SK-N-SH (cell line): ENCODE measurements at regions not wholly inside any gene's neighbourhood (a gene's known extent, or its start where the extent isn't known, plus 50 kb on each side); places are given as distances from the start of the nearest gene placed in this dataset.
"Not testable (repeated sequence)": the region's sequence is repeated elsewhere in the genome, so short reads cannot be mapped to it uniquely, and the experiment has no call there.

ENCODE experiments used
- CTCF ChIA-PET: fragments of 300-600, 350-600 bp; formaldehyde crosslinking; extraction: SDS; loops from one replicate; lab custom pipeline; 2021; lab: Yijun Ruan, JAX
- POLR2A ChIA-PET: fragments of 350-600 bp; sonication (Branson Sonifier 250); formaldehyde crosslinking; extraction: SDS; loops from one replicate; lab custom pipeline; 2020; ENCODE audit warnings: antibody characterized with exemption, inconsistent platforms; lab: Yijun Ruan, JAX
- DNase-seq: peaks from one replicate; pipeline ENCODE4 v3.0.0; 2012
- H2AFZ ChIP-seq: fragments of 200-600 bp; sonication (generic); 2 replicates; pipeline ENCODE4 v1.8.1; 2016; ENCODE audit warnings: antibody characterized with exemption, mild to moderate bottlenecking, low read depth
- H3F3A ChIP-seq: fragments of 200-600 bp; sonication (generic); replicated peaks from 2 replicates; pipeline ENCODE3; 2016; ENCODE audit warnings: antibody characterized with exemption, mild to moderate bottlenecking; ENCODE audit not compliant: insufficient read depth
- H3K27ac ChIP-seq, 2 experiments: fragments of 200-500 bp in 1 of 2; fragments of 200-600 bp in 1 of 2; sonication (Bioruptor generic) in 1 of 2; sonication (generic), shearing (Covaris generic) in 1 of 2; 2 replicates each; pipeline versions ENCODE4 v1.5.1 to v1.6.1; 2014 to 2016; ENCODE audit warnings: low read depth in 2 of 2, inconsistent platforms in 1 of 2, low read length in 1 of 2, mild to moderate bottlenecking in 1 of 2, mixed read lengths in 1 of 2
- H3K27me3 ChIP-seq: fragments of 200-600 bp; sonication (generic), shearing (Covaris generic); 2 replicates; pipeline ENCODE4 v1.6.1; 2016; ENCODE audit warnings: mixed run types; ENCODE audit not compliant: insufficient read depth
- H3K36me3 ChIP-seq, 2 experiments: fragments of 200-500 bp in 1 of 2; fragments of 200-600 bp in 1 of 2; sonication (Bioruptor generic) in 1 of 2; sonication (generic) in 1 of 2; replicated peaks in 1 of 2; 2 replicates each; pipeline versions ENCODE3 to v1.5.1; 2014 to 2016; ENCODE audit warnings: low read length in 1 of 2, mild to moderate bottlenecking in 1 of 2; ENCODE audit not compliant: insufficient read depth in 2 of 2, control insufficient read depth in 1 of 2
- H3K4me1 ChIP-seq, 2 experiments: fragments of 200-500 bp in 1 of 2; fragments of 200-600 bp in 1 of 2; sonication (Bioruptor generic) in 1 of 2; sonication (generic), shearing (Covaris generic) in 1 of 2; 2 replicates each; pipeline versions ENCODE4 v1.5.1 to v1.6.1; 2014 to 2016; ENCODE audit warnings: low read depth in 1 of 2, low read length in 1 of 2, mixed run types in 1 of 2; ENCODE audit not compliant: insufficient read depth in 2 of 2, control insufficient read depth in 1 of 2
- H3K4me2 ChIP-seq: fragments of 200-600 bp; sonication (generic), shearing (Covaris generic); 2 replicates; pipeline ENCODE4 v1.6.1; 2017; ENCODE audit warnings: mixed run types
- H3K4me3 ChIP-seq, 2 experiments: fragments of 200-500 bp in 1 of 2; fragments of 200-600 bp in 1 of 2; sonication (Bioruptor generic) in 1 of 2; sonication (generic), shearing (Covaris generic) in 1 of 2; 2 replicates each; pipeline versions ENCODE4 v1.5.1 to v1.8.1; 2014 to 2016; ENCODE audit warnings: low read depth in 2 of 2, inconsistent platforms in 1 of 2, low read length in 1 of 2, mild to moderate bottlenecking in 1 of 2, mixed read lengths in 1 of 2, moderate library complexity in 1 of 2
- H3K79me2 ChIP-seq: fragments of 200-600 bp; sonication (generic); 2 replicates; pipeline ENCODE4 v1.8.1; 2017; ENCODE audit warnings: mild to moderate bottlenecking; ENCODE audit not compliant: insufficient read depth
- H3K9ac ChIP-seq: fragments of 200-600 bp; sonication (generic); 2 replicates; pipeline ENCODE4 v1.6.1; 2017; ENCODE audit warnings: mixed run types
- H3K9me2 ChIP-seq: fragments of 200-600 bp; sonication (generic); 2 replicates; pipeline ENCODE4 v1.6.1; 2017; ENCODE audit warnings: mixed run types
- H3K9me3 ChIP-seq: fragments of 200-600 bp; sonication (generic); 2 replicates; pipeline ENCODE4 v1.6.1; 2017; ENCODE audit warnings: mixed run types, mild to moderate bottlenecking, moderate library complexity
- H4K20me1 ChIP-seq: fragments of 200-600 bp; sonication (generic); 2 replicates; pipeline ENCODE4 v1.6.1; 2017; ENCODE audit warnings: mild to moderate bottlenecking, mixed run types; ENCODE audit not compliant: insufficient read depth
- FOXM1 ChIP-seq: IDR thresholded peaks from 2 replicates; pipeline ENCODE4 v1.4.0; 2012; ENCODE audit warnings: low read depth, mild to moderate bottlenecking
- IRF3 ChIP-seq: fragments of 150-350 bp; IDR thresholded peaks from 2 replicates; pipeline ENCODE4 v1.6.1; 2016; ENCODE audit warnings: mild to moderate bottlenecking, low read depth, low read length
- JUND ChIP-seq: IDR thresholded peaks from 2 replicates; pipeline ENCODE4 v1.4.0; 2012
- MAX ChIP-seq: IDR thresholded peaks from 2 replicates; pipeline ENCODE4 v1.4.0; 2012; ENCODE audit warnings: low read depth
- MEF2A ChIP-seq: IDR thresholded peaks from 2 replicates; pipeline ENCODE4 v1.4.0; 2012; ENCODE audit warnings: low read depth, borderline replicate concordance
- NFIC ChIP-seq: IDR thresholded peaks from 2 replicates; pipeline ENCODE4 v1.4.0; 2012; ENCODE audit warnings: borderline replicate concordance
- NRF1 ChIP-seq: IDR thresholded peaks from 2 replicates; pipeline ENCODE4 v1.6.1; 2012; ENCODE audit warnings: low read depth, mild to moderate bottlenecking, low read length
- PBX3 ChIP-seq: IDR thresholded peaks from 2 replicates; pipeline ENCODE4; 2012
- RAD21 ChIP-seq: IDR thresholded peaks from 2 replicates; pipeline ENCODE4 v1.6.1; 2012; ENCODE audit warnings: mild to moderate bottlenecking, low read length
- REST ChIP-seq: IDR thresholded peaks from 2 replicates; pipeline ENCODE4 v1.6.1; 2012; ENCODE audit warnings: mild to moderate bottlenecking, low read depth, low read length, moderate library complexity
- SIN3A ChIP-seq: IDR thresholded peaks from 2 replicates; pipeline ENCODE4 v1.6.1; 2012; ENCODE audit warnings: low read depth, mild to moderate bottlenecking, low read length, moderate library complexity, borderline replicate concordance
- SMC3 ChIP-seq: IDR thresholded peaks from 2 replicates; pipeline ENCODE4 v1.6.1; 2012; ENCODE audit warnings: low read depth, low read length, improper control_type of control experiment
- TAF1 ChIP-seq: IDR thresholded peaks from 2 replicates; pipeline ENCODE4 v1.6.1; 2012; ENCODE audit warnings: low read depth, mild to moderate bottlenecking, low read length, moderate library complexity, borderline replicate concordance
- USF2 ChIP-seq: fragments of 150-350 bp; IDR thresholded peaks from 2 replicates; pipeline ENCODE4 v1.6.1; 2017; ENCODE audit warnings: antibody characterized with exemption, low read length, low read depth, borderline replicate concordance
- YY1 ChIP-seq: IDR thresholded peaks from 2 replicates; pipeline ENCODE4 v1.4.0; 2012; ENCODE audit warnings: low read depth, mild to moderate bottlenecking
- WGBS: methylation state at CpG from one replicate; pipeline ENCODE4 v1.1.6; 2017; ENCODE audit warnings: low lambda C conversion rate; 5-methylcytosine and 5-hydroxymethylcytosine counted together

DNA sequence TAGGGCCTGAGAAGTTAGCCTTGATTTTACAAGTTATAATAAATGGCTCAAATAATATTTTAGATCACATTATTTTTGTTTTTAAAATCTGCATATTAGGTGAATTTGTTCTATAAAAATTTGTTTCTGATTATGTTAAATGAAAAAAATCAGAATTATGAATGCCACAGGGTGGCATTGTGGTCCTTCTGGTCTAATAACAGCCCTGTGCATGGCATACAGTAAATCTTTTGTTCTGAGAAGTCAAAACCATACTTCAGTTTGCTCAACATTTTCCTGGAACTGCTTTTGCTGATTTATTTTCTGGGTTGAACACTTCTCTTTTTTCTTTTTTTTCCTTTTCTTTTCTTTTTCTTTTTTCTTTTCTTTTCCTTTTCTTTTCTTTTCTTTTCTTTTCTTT lies 101.0 kb upstream of the UBQLN2 start (continued):
- no peak for TF ChIP-seq YY1
- no peak for TF ChIP-seq SMC3
- TF ChIP-seq, all 33 proteins: peak for 0

DNA sequence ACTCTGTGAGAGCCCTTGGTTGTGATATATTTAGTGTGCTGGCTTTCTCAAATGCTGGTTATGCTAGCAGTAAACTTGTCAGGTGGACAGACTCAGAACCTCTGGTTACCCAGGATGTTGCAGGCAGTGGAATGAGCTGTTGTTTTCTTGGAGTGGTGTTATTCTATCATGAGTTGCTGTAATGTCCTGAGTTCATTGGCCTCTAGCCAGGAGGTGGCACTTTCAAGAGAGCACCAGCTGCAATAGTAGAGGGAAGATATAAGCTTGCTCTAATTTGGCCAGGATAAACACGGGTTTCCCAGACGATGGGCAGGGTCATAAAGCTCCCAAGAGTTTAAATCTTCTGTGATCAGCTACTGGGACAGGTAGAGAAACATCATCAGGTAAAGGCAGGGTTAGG lies 95.0 kb upstream of the UBQLN2 start:
- Histone ChIP-seq H4K20me1 (no peaks in the 10 kb centered on the region), H3K4me3 (no peak overlapping the region), H3K9me3 (no peaks in the 10 kb centered on the region), H3K4me1 (no peaks in the 10 kb centered on the region), H3K36me3 (no peaks in the 10 kb centered on the region), H3K79me2 (no peaks in the 10 kb centered on the region), H3K9ac (no peak overlapping the region), H3K27me3 (no peaks in the 10 kb centered on the region), H3K9me2 (no peaks in the 10 kb centered on the region), H3K4me2 (no peak overlapping the region), H3F3A (no peaks in the 10 kb centered on the region), H2AFZ (no peak overlapping the region), H3K27ac (no peak overlapping the region)
- 0% methylated on average over 2 of the region's 2 CpGs for WGBS
- ChIA-PET POLR2A (no interaction called here), CTCF (no interaction called here)
- TF ChIP-seq MAX (no peak), IRF3 (no peak), NFIC (no peak), PBX3 (no peak)
- no peak for DNase-seq

DNA sequence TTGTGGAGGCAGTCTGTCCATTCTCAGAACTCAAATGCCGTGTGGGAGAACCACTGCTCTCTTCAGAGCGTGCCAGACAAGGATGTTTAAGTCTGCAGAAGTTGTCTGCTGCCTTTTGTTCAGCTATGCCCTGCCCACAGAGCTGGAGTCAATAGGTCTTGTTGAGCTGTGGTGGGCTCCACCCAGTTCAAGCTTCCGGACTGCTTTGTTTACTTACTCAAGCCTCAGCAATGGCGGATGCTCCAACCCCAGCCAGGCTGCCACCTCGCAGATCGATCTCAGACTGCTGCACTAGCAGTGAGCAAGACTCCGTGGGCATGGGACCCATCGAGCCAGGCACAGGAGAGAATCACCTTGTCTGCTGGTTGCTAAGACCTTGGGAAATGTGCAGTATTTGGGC lies 68.5 kb upstream of the UBQLN2 start:
- H3K79me2 ChIP-seq, H3K4me3 ChIP-seq, H3K4me2 ChIP-seq, H4K20me1 ChIP-seq, POLR2A ChIA-PET, H3K27me3 ChIP-seq, H3K9ac ChIP-seq, H3K4me1 ChIP-seq, H3K27ac ChIP-seq, DNase-seq, H3K9me3 ChIP-seq, H3K36me3 ChIP-seq, H3F3A ChIP-seq, H2AFZ ChIP-seq, H3K9me2 ChIP-seq: not testable (repeated sequence)
- CTCF ChIA-PET: interaction anchor here (0.6 kb wide), 1 partner anchor 36 kb away, joined by 3 read pairs; no protein-coding TSS in a partner anchor
- WGBS: 7% methylated on average over 3 of the region's 8 CpGs

DNA sequence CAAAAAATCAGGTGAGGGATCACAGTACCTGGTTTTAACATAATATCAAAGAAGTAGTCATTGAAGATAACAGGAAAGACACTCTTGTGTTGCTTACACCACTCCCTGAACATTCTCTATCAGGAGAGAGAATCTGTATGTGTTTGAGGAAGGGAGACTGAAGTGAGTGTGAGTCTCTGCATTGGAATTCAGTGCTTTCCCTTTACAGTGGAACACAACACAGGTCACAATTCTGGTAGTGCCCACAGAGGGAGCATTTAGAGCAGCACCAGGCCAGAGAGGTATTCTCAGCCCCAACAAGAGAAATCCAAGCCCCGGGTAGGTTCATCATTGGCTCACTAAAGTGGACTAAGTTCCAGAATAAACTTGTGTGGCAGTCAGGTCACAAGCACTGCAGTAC lies 64.7 kb upstream of the UBQLN2 start:
- Histone ChIP-seq H4K20me1 (no peaks in the 10 kb centered on the region), H3K4me2 (no peak overlapping the region), H3K36me3 (no peaks in the 10 kb centered on the region), H3K9me2 (no peaks in the 10 kb centered on the region), H3K27me3 (no peaks in the 10 kb centered on the region; the same call in 1 of the 2 replicates), H3K79me2 (no peaks in the 10 kb centered on the region), H3K9ac (no peak overlapping the region), H3K27ac (no peak overlapping the region), H3K4me3 (no peak overlapping the region), H3F3A (no peaks in the 10 kb centered on the region), H2AFZ (no peak overlapping the region), H3K9me3 (no peaks in the 10 kb centered on the region), H3K4me1 (no peaks in the 10 kb centered on the region)
- WGBS: 0% methylated on average over 1 of the region's 1 CpG
- CTCF ChIA-PET: no interaction called here
- DNase-seq: no peak
- POLR2A ChIA-PET: no interaction called here
- no peak for TF ChIP-seq SIN3A
- no peak for TF ChIP-seq MEF2A
- no peak for TF ChIP-seq JUND
- no peak for TF ChIP-seq USF2
- TF ChIP-seq NRF1: no peak
- no peak for TF ChIP-seq RAD21
- TF ChIP-seq FOXM1: no peak
- TF ChIP-seq TAF1: no peak
- no peak for TF ChIP-seq REST
